GM18517 (cell line): ENCODE measurements at regions not wholly inside any gene's neighbourhood (a gene's known extent, or its start where the extent isn't known, plus 50 kb on each side); places are given as distances from the start of the nearest gene placed in this dataset.

Source experiments
- ATAC-seq: cut with Tn5 transposase; IDR thresholded peaks from one replicate; pipeline ENCODE4 v1.9.1; 2021; ENCODE audit warnings: mild to moderate bottlenecking, moderate library complexity; ENCODE audit not compliant: unreplicated experiment

GRCh38 chr5:10173716-10174115 lies 76.0 kb downstream of the ATPSCKMT start:
- ATAC-seq: no peak

DNA sequence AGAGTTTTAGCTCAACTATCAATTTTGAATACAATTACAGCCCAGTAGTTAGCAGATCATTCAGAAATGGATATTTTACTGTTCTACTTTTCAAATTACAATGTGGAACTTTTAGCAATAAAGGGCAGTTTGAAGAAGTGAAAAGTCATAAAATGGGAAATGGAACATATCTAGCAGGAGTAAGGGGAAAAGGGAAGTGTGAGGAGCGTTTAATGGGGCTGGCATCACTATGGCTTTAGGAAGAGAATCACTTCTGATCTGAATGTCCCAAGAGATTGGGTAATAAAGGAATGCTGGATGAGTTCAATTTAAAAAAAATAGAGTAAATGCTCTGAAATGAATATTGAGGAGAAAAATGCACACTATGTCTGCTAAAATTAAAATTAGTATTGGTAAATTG lies 77.4 kb downstream of the ATPSCKMT start:
- ATAC-seq: no peak

DNA sequence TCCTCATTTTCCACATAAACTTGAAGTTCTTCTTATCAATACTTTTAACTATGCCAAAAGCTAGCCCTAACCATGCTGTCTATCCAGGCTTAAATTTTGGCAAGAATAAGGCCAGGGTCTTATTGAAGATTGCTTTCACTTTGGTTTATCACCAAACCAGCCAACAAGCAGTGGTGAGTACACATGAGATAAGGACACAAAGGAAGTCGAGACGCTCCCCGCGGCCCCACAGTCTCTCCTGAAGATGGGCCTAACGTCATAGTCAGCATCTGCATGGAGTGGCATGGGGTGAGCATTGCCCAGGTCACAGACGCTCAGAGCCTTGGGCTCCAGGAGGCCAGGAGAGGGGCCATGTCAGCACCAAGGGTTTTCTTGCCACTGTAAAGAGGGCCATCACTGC lies 80.3 kb downstream of the ATPSCKMT start:
- ATAC-seq: no peak

DNA sequence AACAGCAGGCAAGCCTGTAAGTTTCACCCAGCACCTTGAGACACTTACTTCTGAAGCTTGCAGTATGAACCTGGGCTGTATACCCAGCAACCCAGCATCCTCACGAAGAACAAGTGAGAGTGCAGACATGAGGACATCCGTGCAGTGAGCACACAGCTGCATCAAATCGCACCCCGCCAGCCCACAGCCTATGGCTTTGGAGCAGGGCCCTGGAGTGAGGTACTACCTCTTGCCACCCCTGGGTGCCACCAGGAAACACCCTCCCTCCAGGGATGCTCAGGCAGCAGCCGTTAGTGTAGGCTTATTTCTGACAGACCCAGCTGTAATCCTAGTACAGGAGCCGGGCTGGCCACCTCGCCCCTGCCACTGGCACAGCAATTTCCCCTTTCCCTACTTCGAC lies 81.4 kb downstream of the ATPSCKMT start:
- no peak for ATAC-seq

DNA sequence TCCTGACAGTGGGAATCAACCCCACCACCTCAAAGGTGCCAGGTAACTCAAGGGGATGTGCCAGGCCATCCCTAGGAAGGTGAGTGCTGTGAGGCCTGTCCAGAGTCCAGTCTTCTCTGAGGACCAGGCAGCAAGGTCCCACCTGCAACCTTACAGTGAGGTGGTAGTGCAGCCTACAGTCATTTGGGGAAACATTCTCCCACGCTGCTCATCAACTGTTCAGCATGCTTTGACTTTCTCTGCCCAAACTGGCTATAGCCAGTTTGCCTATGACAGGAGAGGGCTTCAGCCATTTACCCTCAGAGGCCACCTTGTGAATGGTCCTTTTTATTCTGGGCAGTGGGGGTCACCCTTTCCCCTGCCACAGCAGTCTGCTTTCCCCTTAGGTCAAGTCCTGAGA lies 81.9 kb downstream of the ATPSCKMT start:
- ATAC-seq: no peak

DNA sequence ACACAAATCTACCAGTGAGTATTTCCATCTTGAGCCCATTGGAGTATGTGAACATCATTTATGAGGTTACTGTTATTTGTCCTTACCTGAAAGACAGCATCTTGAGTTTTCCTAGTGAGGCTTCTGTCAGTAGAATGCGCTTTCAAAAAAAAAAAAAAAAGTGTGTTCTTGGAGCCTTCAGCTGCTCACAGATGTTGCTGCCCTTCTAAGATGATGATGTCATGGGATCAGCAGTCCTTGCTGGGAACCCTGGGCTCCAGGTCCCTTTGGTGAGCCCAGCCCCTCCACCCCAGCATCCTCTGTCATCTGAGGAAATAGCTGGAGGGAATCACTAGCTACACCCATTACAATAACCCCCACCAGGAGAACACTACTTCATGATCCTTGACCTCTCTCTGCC lies 83.3 kb downstream of the ATPSCKMT start:
- no peak for ATAC-seq

DNA sequence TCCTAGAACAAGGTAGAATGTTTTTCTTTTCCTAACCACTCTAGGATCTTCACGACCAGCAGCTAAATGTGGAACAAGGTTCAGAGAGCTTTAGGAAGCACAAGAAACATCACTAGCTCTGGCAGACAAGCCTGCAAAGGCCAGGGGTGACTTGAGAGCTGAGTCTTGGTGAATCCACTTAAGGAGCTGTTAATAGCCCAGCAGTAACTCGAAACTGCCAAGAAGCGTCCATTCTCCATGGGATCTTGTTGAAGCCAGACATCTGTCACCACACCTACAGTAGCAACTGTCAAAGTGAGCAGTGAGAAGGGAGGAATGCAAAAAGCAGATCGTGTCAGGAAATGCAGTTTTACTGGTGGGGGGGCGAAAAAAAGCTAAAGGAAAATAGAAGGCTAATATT lies 87.2 kb downstream of the ATPSCKMT start:
- no peak for ATAC-seq

GRCh38 chr5:10161778-10162177 lies 87.9 kb downstream of the ATPSCKMT start:
- ATAC-seq: no peak

DNA sequence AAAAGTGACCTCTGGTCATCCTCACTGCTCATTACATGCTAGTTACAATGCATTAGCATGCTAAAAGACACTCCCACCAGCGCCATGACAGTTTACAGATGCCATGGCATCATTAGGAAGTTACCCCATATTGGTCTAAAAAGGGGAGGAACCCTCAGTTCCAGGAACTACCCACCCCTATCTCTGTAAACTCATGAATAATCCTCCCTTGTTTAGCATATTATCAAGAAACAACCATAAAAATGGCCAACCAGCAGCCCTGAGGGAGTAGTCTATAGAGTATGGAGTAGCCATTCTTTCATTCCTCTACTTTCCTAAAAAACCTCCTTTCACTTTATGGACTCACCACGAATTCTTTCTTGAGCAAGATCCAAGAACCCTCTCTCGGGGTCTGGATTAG lies 89.4 kb downstream of the ATPSCKMT start:
- no peak for ATAC-seq

- ATAC-seq: no peak
Measured at GRCh38 chr5:10158886-10159285, 90.8 kb downstream of the ATPSCKMT start.

GRCh38 chr5:10157085-10157669 lies 92.5 kb downstream of the ATPSCKMT start:
- no peak for ATAC-seq

DNA sequence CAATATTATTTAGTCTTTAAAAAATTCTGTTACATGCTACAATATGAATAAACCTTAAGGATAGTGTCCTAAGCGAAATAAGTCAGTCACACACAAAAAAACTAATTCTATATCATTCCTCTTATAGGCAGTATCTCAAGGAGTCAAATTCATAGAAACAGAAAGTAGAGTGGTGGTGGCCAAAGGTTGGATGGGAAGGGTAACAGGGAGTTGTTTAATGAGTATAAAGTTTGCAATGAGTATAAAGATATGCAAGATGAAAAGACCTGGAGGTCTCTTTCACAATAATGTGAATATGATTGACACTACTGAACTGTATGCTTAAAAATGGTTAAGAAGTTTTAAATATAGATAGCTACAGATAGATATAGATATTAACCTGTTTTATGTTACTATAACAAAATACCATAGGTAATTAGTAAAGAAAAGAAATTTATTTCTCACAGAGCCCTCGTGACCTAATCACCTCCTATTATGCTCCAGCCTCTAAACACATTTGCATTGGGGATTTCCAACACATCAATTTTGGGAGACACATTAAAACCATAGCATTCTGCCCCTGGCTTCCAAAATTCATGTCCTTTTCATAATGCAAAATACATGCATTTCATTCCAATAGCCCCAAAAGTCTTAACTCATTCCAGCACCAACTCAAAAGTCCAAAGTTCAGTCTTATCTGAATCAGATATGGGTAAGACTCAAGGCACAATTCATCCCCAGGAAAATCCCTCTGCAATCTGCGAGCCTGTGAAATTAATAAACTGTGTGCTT lies 93.6 kb downstream of the ATPSCKMT start:
- no peak for ATAC-seq

DNA sequence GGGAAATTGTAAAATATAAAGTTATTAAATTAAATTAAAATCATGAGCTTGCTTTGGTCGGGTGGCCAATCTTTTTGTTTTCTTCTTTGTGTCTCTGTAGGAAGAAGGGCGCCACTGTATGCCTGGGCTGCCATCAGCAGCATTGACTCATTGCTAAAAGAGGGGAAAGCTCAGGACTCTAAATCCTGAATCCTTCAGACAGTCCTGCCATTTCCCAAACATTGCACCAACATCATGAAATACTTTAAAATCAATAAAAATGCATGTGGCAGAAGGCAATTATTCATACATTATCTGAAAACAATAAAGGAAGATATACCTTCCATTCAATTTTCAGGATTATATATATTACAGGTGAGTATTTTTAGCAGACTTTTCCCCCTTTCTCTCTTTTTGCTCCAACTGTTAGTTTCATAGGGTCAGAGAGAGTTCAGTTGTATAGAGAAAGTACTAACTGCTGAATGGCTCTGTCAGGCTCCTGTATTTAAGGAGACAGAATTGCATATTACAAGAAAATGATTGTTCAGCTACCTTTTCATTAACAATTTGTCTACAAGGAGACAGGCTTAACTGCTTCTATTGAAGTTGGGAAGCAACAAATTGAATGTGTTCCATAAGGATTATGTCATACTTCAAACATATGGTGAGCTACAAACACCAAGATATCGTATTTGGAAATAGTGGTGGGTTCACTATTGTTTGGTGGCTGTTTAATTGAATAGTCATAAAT lies 95.7 kb downstream of the ATPSCKMT start:
- ATAC-seq: no peak

GRCh38 chr5:10153394-10153793 lies 96.3 kb downstream of the ATPSCKMT start:
- ATAC-seq: no peak

GRCh38 chr5:10151656-10152055 lies 98.0 kb downstream of the ATPSCKMT start:
- no peak for ATAC-seq

GRCh38 chr5:10149911-10150310 lies 99.8 kb downstream of the ATPSCKMT start:
- no peak for ATAC-seq

DNA sequence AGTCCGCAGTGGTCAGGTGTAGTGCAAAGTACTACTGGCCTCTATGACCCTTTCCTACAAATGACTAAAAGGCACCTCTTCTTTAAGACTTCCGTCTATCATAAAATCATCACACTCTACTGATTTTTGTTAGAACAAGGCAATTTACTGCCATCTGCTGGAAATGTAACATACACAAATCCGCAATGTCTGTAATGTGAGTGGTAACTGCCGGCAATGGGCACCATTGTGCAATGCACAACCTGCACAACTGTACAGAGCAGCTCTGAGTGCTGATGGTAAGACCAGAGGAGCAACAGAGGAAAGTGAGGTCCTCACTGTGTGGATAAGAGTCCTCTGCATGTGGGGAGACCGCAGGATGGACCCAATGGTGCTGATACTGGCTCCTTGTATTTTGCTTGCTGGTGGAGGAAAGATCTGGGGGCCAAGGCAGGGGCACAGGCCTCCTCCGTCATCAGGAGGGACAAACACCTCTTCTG lies 103.7 kb downstream of the ATPSCKMT start:
- no peak for ATAC-seq

GRCh38 chr5:10144040-10144439 lies 105.6 kb downstream of the ATPSCKMT start:
- no peak for ATAC-seq

GRCh38 chr5:10140195-10140973 lies 109.3 kb downstream of the ATPSCKMT start:
- ATAC-seq: no peak

GRCh38 chr5:10138395-10139057 lies 111.2 kb downstream of the ATPSCKMT start:
- ATAC-seq: no peak

DNA sequence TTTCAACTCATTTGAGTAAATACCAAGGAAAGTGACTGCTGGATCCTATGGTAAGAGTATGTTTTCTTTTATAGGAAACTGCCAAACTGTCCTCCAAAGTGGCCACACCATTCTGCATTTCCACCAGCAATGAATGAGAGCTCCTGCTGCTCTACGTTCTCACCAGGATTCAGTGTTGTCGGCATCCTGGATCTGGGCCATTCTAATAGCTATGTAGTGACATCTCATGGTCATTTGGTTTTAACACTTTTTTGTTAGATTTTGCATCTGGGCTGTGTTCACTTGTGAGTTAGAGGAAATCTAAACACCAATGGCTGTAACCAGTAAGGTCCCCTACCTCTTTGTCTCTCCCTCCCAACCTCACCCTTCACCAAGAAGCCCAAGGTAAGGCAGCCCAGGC lies 115.9 kb downstream of the ATPSCKMT start:
- no peak for ATAC-seq
